H1 (cell line): ENCODE measurements at regions not wholly inside any gene's neighbourhood (a gene's known extent, or its start where the extent isn't known, plus 50 kb on each side); places are given as distances from the start of the nearest gene placed in this dataset.

ENCODE experiments used
- CBX5 ChIP-seq: fragments of 300-800, 300-1000 bp; sonication (generic); IDR thresholded peaks from 2 replicates; pipeline ENCODE4 v1.7.1; 2016; ENCODE audit warnings: antibody characterized with exemption, low read length, low read depth
- RXRA ChIP-seq: IDR thresholded peaks from 2 replicates; pipeline ENCODE4 v1.6.1; 2011; ENCODE audit warnings: low read depth, mild to moderate bottlenecking, low read length, moderate library complexity; ENCODE audit not compliant: insufficient read depth
- SIN3A ChIP-seq, 2 experiments: IDR thresholded peaks in 1 of 2; conservative IDR thresholded peaks in 1 of 2; 2 replicates each; pipeline ENCODE4 v1.6.1; 2011 to 2012; ENCODE audit warnings: low read length in 2 of 2, improper control_type of control experiment in 1 of 2, low read depth in 1 of 2, mild to moderate bottlenecking in 1 of 2
- SP2 ChIP-seq: IDR thresholded peaks from 2 replicates; pipeline ENCODE4 v1.6.1; 2012; ENCODE audit warnings: mild to moderate bottlenecking, low read length, inconsistent platforms
- SUZ12 ChIP-seq: fragments of 200-600 bp; sonication (generic); IDR thresholded peaks from 2 replicates; pipeline ENCODE4 v1.6.1; 2012; ENCODE audit warnings: mild to moderate bottlenecking, inconsistent platforms, low read length, moderate library complexity, mixed read lengths
- TCF12 ChIP-seq: IDR thresholded peaks from 2 replicates; pipeline ENCODE4 v1.6.1; 2011; ENCODE audit warnings: low read depth, mild to moderate bottlenecking, low read length
- ZNF274 ChIP-seq: IDR thresholded peaks from 2 replicates; pipeline ENCODE4 v1.7.0; 2012; ENCODE audit warnings: low read length, borderline replicate concordance; ENCODE audit errors: extremely low read depth
- TF ChIP-seq, protein P1 (sequence below): fragments of 300-600 bp; sonication (generic); IDR thresholded peaks from 2 replicates; pipeline ENCODE4 v1.7.1; 2012; ENCODE audit warnings: low read length, moderate library complexity, mild to moderate bottlenecking, inconsistent platforms; ENCODE audit not compliant: insufficient replicate concordance
- TF ChIP-seq, protein P2 (sequence below): IDR thresholded peaks from 2 replicates; pipeline ENCODE4 v1.6.1; 2011; ENCODE audit warnings: low read length, improper control_type of control experiment

DNA sequence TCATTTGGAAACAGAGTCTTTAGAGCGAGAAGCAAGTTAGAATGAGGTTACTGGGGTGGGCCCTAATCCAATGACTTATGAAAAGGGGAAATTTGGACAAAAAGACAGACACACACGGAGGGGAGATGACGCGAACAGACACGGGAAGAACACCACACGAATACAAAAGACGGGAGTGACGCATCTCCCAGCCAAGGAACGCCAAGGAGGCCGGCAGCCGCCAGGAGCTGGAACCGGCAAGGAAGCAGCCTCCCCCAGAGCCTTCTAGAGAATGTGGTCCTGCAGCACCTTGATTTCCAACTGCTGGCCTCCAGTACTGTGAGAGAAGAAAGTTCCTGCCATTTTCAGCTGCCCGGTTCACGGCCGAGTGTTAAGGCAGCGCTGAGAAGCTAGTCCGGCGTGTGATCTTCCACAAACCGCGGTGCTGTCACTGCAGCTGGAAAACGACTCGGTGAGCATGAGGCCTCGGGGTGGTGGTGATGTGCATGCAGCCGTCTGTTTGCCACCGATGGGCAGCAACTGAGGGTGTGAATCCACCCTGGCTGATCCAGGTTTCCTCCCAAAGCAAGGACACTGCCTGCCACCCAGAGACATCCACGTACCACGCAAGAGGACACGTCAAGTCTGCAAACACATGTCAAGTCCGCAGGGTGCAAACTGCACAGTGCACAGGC lies 124.5 kb downstream of the NCOR2 start (continued):
- TF ChIP-seq CBX5 (no peak), ZNF274 (no peak), SIN3A (conservative IDR thresholded peaks at IDR 0.05 in 1 of 2, IDR thresholded peaks at IDR 0.05 in 1 of 2; ENCODE audit: low read depth in 1 of 2, low read length in 2 of 2) (no peak), TCF12 (no peak), SUZ12 (no peak), SP2 (no peak), RXRA (no peak)
- TF ChIP-seq, protein P1, sequence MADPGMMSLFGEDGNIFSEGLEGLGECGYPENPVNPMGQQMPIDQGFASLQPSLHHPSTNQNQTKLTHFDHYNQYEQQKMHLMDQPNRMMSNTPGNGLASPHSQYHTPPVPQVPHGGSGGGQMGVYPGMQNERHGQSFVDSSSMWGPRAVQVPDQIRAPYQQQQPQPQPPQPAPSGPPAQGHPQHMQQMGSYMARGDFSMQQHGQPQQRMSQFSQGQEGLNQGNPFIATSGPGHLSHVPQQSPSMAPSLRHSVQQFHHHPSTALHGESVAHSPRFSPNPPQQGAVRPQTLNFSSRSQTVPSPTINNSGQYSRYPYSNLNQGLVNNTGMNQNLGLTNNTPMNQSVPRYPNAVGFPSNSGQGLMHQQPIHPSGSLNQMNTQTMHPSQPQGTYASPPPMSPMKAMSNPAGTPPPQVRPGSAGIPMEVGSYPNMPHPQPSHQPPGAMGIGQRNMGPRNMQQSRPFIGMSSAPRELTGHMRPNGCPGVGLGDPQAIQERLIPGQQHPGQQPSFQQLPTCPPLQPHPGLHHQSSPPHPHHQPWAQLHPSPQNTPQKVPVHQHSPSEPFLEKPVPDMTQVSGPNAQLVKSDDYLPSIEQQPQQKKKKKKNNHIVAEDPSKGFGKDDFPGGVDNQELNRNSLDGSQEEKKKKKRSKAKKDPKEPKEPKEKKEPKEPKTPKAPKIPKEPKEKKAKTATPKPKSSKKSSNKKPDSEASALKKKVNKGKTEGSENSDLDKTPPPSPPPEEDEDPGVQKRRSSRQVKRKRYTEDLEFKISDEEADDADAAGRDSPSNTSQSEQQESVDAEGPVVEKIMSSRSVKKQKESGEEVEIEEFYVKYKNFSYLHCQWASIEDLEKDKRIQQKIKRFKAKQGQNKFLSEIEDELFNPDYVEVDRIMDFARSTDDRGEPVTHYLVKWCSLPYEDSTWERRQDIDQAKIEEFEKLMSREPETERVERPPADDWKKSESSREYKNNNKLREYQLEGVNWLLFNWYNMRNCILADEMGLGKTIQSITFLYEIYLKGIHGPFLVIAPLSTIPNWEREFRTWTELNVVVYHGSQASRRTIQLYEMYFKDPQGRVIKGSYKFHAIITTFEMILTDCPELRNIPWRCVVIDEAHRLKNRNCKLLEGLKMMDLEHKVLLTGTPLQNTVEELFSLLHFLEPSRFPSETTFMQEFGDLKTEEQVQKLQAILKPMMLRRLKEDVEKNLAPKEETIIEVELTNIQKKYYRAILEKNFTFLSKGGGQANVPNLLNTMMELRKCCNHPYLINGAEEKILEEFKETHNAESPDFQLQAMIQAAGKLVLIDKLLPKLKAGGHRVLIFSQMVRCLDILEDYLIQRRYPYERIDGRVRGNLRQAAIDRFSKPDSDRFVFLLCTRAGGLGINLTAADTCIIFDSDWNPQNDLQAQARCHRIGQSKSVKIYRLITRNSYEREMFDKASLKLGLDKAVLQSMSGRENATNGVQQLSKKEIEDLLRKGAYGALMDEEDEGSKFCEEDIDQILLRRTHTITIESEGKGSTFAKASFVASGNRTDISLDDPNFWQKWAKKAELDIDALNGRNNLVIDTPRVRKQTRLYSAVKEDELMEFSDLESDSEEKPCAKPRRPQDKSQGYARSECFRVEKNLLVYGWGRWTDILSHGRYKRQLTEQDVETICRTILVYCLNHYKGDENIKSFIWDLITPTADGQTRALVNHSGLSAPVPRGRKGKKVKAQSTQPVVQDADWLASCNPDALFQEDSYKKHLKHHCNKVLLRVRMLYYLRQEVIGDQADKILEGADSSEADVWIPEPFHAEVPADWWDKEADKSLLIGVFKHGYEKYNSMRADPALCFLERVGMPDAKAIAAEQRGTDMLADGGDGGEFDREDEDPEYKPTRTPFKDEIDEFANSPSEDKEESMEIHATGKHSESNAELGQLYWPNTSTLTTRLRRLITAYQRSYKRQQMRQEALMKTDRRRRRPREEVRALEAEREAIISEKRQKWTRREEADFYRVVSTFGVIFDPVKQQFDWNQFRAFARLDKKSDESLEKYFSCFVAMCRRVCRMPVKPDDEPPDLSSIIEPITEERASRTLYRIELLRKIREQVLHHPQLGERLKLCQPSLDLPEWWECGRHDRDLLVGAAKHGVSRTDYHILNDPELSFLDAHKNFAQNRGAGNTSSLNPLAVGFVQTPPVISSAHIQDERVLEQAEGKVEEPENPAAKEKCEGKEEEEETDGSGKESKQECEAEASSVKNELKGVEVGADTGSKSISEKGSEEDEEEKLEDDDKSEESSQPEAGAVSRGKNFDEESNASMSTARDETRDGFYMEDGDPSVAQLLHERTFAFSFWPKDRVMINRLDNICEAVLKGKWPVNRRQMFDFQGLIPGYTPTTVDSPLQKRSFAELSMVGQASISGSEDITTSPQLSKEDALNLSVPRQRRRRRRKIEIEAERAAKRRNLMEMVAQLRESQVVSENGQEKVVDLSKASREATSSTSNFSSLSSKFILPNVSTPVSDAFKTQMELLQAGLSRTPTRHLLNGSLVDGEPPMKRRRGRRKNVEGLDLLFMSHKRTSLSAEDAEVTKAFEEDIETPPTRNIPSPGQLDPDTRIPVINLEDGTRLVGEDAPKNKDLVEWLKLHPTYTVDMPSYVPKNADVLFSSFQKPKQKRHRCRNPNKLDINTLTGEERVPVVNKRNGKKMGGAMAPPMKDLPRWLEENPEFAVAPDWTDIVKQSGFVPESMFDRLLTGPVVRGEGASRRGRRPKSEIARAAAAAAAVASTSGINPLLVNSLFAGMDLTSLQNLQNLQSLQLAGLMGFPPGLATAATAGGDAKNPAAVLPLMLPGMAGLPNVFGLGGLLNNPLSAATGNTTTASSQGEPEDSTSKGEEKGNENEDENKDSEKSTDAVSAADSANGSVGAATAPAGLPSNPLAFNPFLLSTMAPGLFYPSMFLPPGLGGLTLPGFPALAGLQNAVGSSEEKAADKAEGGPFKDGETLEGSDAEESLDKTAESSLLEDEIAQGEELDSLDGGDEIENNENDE: no peak
- TF ChIP-seq, protein P2, sequence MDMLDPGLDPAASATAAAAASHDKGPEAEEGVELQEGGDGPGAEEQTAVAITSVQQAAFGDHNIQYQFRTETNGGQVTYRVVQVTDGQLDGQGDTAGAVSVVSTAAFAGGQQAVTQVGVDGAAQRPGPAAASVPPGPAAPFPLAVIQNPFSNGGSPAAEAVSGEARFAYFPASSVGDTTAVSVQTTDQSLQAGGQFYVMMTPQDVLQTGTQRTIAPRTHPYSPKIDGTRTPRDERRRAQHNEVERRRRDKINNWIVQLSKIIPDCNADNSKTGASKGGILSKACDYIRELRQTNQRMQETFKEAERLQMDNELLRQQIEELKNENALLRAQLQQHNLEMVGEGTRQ: no peak
